ENCODE measurements at regions not wholly inside any gene's neighbourhood (a gene's known extent, or its start where the extent isn't known, plus 50 kb on each side); places are given as distances from the start of the nearest gene placed in this dataset.

DNA sequence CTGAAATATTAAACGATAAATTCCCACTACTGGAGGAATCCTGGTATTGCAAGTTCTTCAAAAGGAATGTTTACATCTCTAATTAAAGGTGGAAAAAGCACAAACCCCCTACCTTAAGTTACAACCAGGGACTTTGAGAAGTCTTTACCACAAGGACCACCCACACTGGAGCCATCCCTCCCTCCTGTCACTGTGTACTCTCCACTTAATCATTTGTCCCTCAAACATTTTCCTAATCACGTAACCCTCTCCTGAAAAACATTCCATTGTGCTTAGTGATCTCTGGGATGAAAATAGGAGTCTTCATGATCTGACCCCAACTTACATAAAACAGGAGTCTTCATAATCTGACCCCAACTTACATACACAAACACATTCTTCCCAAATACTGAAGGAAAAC lies 85.7 kb downstream of the SUCLG1 start:
- no peak overlapping the region for H3K4me3 ChIP-seq (ENCODE audit: low read length)
- no peak for DNase-seq (ENCODE audit: low read depth)
- TF ChIP-seq, protein P1, sequence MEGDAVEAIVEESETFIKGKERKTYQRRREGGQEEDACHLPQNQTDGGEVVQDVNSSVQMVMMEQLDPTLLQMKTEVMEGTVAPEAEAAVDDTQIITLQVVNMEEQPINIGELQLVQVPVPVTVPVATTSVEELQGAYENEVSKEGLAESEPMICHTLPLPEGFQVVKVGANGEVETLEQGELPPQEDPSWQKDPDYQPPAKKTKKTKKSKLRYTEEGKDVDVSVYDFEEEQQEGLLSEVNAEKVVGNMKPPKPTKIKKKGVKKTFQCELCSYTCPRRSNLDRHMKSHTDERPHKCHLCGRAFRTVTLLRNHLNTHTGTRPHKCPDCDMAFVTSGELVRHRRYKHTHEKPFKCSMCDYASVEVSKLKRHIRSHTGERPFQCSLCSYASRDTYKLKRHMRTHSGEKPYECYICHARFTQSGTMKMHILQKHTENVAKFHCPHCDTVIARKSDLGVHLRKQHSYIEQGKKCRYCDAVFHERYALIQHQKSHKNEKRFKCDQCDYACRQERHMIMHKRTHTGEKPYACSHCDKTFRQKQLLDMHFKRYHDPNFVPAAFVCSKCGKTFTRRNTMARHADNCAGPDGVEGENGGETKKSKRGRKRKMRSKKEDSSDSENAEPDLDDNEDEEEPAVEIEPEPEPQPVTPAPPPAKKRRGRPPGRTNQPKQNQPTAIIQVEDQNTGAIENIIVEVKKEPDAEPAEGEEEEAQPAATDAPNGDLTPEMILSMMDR (conservative IDR thresholded peaks at IDR 0.05; ENCODE audit: low read depth, low read length): peak; percentile 4

DNA sequence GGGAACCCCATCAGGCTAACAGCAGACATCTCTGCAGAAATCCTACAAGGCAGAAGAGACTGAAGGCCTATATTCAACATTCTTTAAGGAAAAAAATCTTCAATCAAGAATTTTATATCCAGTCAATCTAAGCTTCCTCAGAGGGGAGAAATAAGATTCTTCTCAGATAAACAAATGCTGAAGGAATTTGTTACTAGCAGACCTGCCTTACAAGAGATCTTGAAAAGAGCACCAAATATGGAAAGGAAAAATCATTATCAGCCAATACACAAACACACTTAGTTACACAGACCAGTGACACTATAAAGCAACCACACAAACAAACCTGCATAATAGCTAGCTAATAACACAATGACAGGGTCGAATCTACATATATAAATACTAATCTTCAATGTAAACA lies 96.5 kb downstream of the SUCLG1 start:
- TF ChIP-seq, protein P1 (conservative IDR thresholded peaks at IDR 0.05; ENCODE audit: low read depth, low read length): no peak
- H3K4me3 ChIP-seq (ENCODE audit: low read length): no peak overlapping the region
- no peak for DNase-seq (ENCODE audit: low read depth)

DNA sequence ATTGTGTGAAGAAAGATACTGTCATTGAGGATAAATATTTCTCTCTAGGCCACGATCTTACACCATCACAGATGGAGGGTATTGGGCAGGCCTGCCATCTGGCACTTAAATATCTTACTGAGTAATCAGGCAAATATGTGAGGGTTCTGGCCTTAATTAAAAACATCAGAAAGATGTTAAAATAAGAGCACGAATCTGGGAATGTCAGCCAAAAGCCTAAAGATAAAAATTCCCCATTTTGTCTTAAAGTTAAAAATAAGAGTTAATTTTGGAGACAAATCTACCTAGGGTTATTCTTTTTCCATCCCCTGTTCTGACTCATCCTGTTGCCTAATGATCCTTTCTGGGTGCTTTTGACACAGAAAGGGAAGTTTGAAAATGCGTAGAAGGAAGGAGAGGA lies 121.0 kb downstream of the SUCLG1 start:
- H3K4me3 ChIP-seq (ENCODE audit: low read length): no peak overlapping the region
- TF ChIP-seq, protein P1 (conservative IDR thresholded peaks at IDR 0.05; ENCODE audit: low read depth, low read length): no peak
- DNase-seq (ENCODE audit: low read depth): no peak

DNA sequence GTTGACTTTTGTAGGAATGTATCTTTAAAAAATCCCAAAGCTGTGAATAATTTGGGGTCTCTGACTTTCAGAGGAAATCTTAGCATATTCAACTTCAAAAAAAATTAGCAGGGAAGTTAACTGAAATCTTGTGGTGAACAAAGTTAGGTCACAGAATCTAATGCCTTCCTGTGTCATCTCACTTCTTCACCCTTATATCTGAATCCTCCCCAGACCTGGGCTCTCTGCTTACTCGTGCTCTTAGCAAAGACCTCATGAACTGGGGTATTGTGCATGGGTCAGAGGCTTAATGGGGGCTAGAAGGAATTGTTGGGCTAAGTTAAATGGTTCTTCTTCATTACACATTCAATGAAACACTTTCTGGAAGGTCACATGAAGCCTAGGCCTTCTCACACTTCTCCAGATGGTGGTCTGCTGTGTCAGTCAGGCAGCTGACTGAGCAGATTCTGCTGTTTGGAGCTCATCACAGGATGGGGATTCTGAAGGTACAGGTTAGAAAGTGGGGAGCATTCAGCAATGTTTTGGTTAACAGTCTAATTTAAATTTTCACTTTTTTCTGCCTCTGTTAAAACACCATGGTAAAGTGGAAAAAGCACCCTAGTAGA lies 131.3 kb downstream of the SUCLG1 start:
- no peak overlapping the region for H3K4me3 ChIP-seq (ENCODE audit: low read length)
- TF ChIP-seq, protein P1 (conservative IDR thresholded peaks at IDR 0.05; ENCODE audit: low read depth, low read length): no peak
- DNase-seq (ENCODE audit: low read depth): no peak

DNA sequence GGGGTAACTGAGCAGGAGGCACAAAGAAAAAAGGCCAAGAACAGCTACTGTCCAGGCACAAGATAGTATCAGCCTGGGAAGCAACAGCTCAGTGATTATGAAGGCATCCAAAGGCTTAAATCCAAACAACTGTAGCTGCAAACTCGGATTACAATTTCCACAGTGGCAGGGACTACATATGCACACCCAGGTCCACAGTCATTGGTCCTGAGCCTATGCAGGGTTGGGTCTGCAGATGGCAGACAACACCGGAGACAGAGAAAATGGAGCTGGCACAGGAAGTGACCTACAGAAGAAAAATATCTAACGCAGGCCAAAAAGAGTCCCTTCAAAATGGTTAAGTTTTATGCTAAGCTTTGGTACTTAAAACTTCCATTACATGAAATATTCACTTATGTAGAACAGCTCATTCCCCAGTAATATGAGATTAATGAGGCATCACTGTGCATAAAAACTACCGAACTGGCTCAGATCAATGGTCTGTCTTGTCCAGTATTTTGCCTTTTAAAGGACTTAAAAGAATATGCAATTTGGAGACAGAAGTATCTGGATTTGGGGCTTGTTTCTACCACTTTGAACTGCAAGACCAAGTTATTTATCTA lies 132.1 kb downstream of the SUCLG1 start:
- no peak for DNase-seq (ENCODE audit: low read depth)
- no peak overlapping the region for H3K4me3 ChIP-seq (ENCODE audit: low read length)
- TF ChIP-seq, protein P1 (conservative IDR thresholded peaks at IDR 0.05; ENCODE audit: low read depth, low read length): no peak

DNA sequence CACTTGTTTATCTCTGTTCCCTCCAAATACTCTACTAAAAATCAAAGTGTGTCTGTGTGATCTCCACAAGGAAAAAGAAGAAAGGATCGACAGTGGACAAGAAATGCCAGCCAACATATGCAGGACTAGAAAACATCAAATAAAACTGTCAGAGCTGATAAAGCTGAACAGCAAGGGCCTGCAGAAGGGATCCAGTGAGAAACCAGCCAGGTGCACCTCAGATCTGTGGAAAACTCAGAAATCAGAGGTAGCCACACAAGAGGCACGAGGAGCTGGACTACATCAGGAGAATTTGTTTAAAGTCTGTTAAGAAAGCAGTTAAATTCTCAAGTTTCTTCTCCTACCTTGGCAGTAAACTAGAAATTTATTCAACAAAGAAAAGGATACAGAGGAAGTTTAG lies 135.2 kb downstream of the SUCLG1 start:
- no peak for DNase-seq (ENCODE audit: low read depth)
- TF ChIP-seq, protein P1 (conservative IDR thresholded peaks at IDR 0.05; ENCODE audit: low read depth, low read length): no peak
- no peak overlapping the region for H3K4me3 ChIP-seq (ENCODE audit: low read length)

DNA sequence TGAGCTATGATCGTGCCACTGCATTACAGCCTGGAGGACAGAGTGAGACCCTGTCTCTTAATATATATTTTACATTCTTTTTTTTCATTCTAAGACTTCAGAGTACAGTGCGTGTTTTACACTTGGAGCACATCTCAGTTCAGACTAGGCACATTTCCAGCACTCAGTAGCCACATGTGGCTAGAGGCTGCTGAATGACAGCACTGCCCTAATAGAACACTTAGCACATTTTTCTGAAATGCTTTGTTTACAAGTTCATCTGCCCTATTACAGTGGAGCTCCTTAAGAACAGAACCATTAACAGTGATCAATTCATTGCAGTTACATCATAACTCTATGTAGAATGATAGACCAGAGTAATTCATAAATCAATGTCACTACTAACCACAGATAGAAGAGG lies 138.1 kb downstream of the SUCLG1 start:
- TF ChIP-seq, protein P1 (conservative IDR thresholded peaks at IDR 0.05; ENCODE audit: low read depth, low read length): no peak
- no peak for DNase-seq (ENCODE audit: low read depth)
- no peak overlapping the region for H3K4me3 ChIP-seq (ENCODE audit: low read length)
